ENCODE measurements at regions not wholly inside any gene's neighbourhood (a gene's known extent, or its start where the extent isn't known, plus 50 kb on each side); places are given as distances from the start of the nearest gene placed in this dataset.

DNA sequence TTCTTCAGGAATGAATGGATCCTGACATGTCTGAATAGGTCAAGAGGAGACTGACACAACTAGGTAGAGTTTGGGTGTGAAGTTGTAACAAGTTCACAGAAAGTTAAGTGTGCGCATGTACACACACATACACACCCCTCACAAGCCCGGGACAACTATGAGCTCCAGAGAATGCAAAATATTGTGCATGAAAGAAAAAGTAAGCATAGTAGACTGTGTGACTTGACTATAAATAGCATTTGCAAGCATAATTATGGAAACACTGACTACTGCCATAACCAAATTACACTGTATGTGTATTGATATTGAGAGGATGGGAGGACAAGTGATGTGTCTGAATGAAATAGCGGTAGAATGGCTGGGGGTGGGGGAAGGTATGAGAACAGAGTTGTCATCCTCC lies 157.1 kb upstream of the NCK2 start:
- POLR2A ChIA-PET, result no interaction called here
- no peak overlapping the region for H3K27ac Mint-ChIP-seq
- peaks cover 25% of the 10 kb centered on the region for H3K9me3 Mint-ChIP-seq
- H3K36me3 Mint-ChIP-seq (ENCODE audit: low read depth), result peaks cover 2% of the 10 kb centered on the region
- TF ChIP-seq, protein P1, sequence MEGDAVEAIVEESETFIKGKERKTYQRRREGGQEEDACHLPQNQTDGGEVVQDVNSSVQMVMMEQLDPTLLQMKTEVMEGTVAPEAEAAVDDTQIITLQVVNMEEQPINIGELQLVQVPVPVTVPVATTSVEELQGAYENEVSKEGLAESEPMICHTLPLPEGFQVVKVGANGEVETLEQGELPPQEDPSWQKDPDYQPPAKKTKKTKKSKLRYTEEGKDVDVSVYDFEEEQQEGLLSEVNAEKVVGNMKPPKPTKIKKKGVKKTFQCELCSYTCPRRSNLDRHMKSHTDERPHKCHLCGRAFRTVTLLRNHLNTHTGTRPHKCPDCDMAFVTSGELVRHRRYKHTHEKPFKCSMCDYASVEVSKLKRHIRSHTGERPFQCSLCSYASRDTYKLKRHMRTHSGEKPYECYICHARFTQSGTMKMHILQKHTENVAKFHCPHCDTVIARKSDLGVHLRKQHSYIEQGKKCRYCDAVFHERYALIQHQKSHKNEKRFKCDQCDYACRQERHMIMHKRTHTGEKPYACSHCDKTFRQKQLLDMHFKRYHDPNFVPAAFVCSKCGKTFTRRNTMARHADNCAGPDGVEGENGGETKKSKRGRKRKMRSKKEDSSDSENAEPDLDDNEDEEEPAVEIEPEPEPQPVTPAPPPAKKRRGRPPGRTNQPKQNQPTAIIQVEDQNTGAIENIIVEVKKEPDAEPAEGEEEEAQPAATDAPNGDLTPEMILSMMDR (IDR thresholded peaks at IDR 0.05), result no peak
- DNase-seq (no peak), ATAC-seq (no peak)
- no peak overlapping the region for H3K4me3 Mint-ChIP-seq
- H3K27me3 Mint-ChIP-seq, result no peaks in the 10 kb centered on the region
- CTCF ChIA-PET, result no interaction called here
- intact Hi-C loops (cut with micrococcal nuclease), result loop anchor here (10.0 kb wide), 1 partner anchor 157 kb away; the partner anchor contains the start of gene NCK2
- H3K4me1 Mint-ChIP-seq (ENCODE audit: low read depth), result peaks cover 24% of the 10 kb centered on the region

DNA sequence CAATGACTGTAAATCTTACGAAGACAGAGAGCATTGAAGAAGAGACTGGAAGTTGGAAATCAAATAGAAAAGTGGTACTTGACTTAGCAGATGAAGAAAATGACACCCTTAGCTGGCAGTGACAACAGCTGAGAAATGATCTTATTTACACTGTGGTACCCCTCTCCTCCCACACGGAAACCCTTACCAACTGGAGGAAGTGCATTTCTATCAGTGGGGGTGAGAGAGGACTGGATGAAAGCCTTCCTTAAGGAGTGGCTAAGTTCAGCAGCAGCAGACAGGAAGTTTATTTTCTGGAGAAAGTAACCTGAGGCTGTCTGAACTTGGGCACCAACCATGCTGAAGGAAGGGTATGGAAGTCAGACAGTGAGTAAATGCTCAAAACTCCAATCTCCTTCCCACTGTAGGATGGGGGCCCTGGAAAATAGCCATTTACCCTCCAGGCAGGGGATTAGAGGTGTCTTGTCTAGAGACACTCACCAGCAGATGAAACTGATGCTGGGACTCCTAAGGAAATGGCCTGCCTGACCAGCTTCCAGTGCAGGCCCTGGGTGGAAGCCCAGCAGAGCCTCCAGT lies 160.2 kb upstream of the NCK2 start:
- ATAC-seq (peak; percentile 61), DNase-seq (peak; percentile 22)
- peak overlapping the region; percentile 44 for H3K27ac Mint-ChIP-seq
- ChIA-PET POLR2A (no interaction called here), CTCF (no interaction called here)
- H3K36me3 Mint-ChIP-seq (ENCODE audit: low read depth), result no peaks in the 10 kb centered on the region
- no peak overlapping the region for H3K4me3 Mint-ChIP-seq
- H3K4me1 Mint-ChIP-seq (ENCODE audit: low read depth), result peaks cover 29% of the 10 kb centered on the region
- peaks cover 19% of the 10 kb centered on the region for H3K9me3 Mint-ChIP-seq
- H3K27me3 Mint-ChIP-seq, result no peaks in the 10 kb centered on the region
- TF ChIP-seq, protein P1 (IDR thresholded peaks at IDR 0.05), result no peak
- intact Hi-C loops (cut with micrococcal nuclease), result loop anchor here (10.0 kb wide), 1 partner anchor 160 kb away; the partner anchor contains the start of gene NCK2

DNA sequence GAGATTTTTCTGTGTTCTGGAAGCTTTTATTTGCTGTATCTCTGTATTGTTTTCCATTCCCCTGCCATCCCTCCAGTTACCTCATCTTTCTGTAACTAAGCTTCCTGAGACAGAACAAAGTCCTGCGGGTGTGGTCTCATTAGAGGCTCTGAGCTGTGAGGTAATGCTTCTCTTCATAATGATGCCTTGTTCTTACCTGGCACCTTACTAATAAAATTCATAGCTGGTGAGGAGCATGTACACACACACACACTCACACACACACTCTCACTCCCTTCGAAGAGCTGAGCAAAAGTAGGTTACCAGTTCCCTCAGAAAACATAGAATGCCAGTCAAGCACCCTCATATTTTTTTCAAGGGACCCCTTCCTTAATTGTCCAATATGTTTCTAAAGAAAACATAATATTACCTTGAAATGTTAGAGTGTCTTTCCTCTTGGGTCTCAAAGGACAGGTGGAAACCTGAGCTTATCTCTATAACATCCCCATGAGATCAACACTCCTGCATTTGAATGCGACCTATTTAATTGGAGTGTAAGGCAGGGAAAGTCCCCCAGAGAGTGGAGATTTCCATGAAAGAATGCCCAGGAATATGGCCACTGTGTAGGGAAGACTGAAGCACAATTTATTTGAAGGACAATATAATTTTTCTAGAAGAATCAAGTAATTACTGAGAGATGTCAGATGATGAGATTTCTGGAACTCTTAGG lies 161.6 kb upstream of the NCK2 start:
- DNase-seq, result no peak
- ChIA-PET POLR2A (interaction anchor here (0.8 kb wide), 1 partner anchor 163 kb away, joined by 3 read pairs; no protein-coding TSS in a partner anchor), CTCF (interaction anchor here (0.7 to 1.3 kb wide), 4 partner anchors 38 to 502 kb away, joined by 3 to 4 read pairs (median 3); no protein-coding TSS in a partner anchor)
- Mint-ChIP-seq H3K36me3 (ENCODE audit: low read depth) (no peaks in the 10 kb centered on the region), H3K4me3 (no peak overlapping the region), H3K27me3 (no peaks in the 10 kb centered on the region), H3K4me1 (ENCODE audit: low read depth) (peaks cover 29% of the 10 kb centered on the region), H3K9me3 (peaks cover 9% of the 10 kb centered on the region), H3K27ac (no peak overlapping the region)
- TF ChIP-seq, protein P1 (IDR thresholded peaks at IDR 0.05), result no peak
- intact Hi-C loops (cut with micrococcal nuclease), result loop anchor here (10.0 kb wide), 1 partner anchor 162 kb away; the partner anchor contains the start of gene NCK2
- ATAC-seq, result no peak

DNA sequence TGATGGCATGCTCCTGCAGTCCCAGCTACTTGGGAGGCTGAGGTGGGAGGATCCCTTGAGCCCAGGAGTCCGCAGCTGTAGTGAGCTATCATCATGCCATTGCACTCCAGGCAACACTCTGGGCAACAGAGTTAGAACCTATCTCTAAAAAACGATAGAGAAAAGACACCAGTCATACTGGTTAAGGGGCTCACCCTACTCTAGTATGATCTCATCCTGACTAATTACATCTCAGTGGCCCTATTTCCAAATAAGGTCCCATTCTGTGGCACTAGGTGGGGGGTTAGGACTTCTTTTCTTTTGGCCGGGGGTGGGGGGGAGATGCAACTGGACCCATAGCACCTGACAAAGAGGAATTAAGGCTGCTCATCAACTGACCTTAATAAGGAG lies 163.2 kb upstream of the NCK2 start:
- ATAC-seq (peak; percentile 75), DNase-seq (no peak)
- Mint-ChIP-seq H3K27me3 (no peaks in the 10 kb centered on the region), H3K4me3 (no peak overlapping the region), H3K9me3 (no peaks in the 10 kb centered on the region), H3K36me3 (ENCODE audit: low read depth) (no peaks in the 10 kb centered on the region), H3K27ac (no peak overlapping the region), H3K4me1 (ENCODE audit: low read depth) (peaks cover 37% of the 10 kb centered on the region)
- ChIA-PET CTCF (interaction anchor here (2.0 kb wide), 1 partner anchor 513 kb away, joined by 5 read pairs; no protein-coding TSS in a partner anchor), POLR2A (no interaction called here)
- intact Hi-C loops (cut with micrococcal nuclease), result loop anchor here (10.0 kb wide), 1 partner anchor 163 kb away; the partner anchor contains the start of gene NCK2
- TF ChIP-seq, protein P1 (IDR thresholded peaks at IDR 0.05), result no peak
